CD4-positive, CD25-positive, alpha-beta regulatory T cell (primary cell): ENCODE measurements at regions not wholly inside any gene's neighbourhood (a gene's known extent, or its start where the extent isn't known, plus 50 kb on each side); places are given as distances from the start of the nearest gene placed in this dataset.

Experiments
- ATAC-seq, 2 donors: fragments of 150-1000 bp; cut with Tn5 transposase; one replicate each; pipeline ENCODE4 v1.10.0; 2021; ENCODE audit warnings: low read depth in 2 of 2, moderate number of reproducible peaks in 2 of 2, moderate library complexity in 1 of 2
- DNase-seq, 3 donors: peaks; one replicate each; pipeline versions ENCODE4 v3.0.0 to v3.0.0-alpha.2; 2012 to 2022; ENCODE audit warnings: mixed read lengths in 1 of 3
- H3K27ac ChIP-seq: one replicate; pipeline ENCODE4 v1.7.0; 2013; ENCODE audit warnings: mild to moderate bottlenecking, low read length; ENCODE audit not compliant: insufficient read depth, poor library complexity, severe bottlenecking
- H3K27me3 ChIP-seq: one replicate; pipeline ENCODE4 v1.7.0; 2013; ENCODE audit warnings: low read length; ENCODE audit not compliant: control insufficient read depth, insufficient read depth
- H3K36me3 ChIP-seq: one replicate; pipeline ENCODE4 v1.7.0; 2013; ENCODE audit warnings: mild to moderate bottlenecking, low read length, moderate library complexity; ENCODE audit not compliant: control insufficient read depth, insufficient read depth
- H3K4me1 ChIP-seq: 2 replicates; pipeline ENCODE4 v1.7.0; 2013; ENCODE audit warnings: mild to moderate bottlenecking, low read length; ENCODE audit not compliant: insufficient read depth, control insufficient read depth, poor library complexity, severe bottlenecking
- H3K4me3 ChIP-seq: one replicate; pipeline ENCODE4 v1.7.0; 2013; ENCODE audit warnings: low read depth, mild to moderate bottlenecking, low read length, moderate library complexity
- H3K9me3 ChIP-seq, 2 experiments: 1 replicate in 1 of 2; 2 replicates in 1 of 2; pipeline ENCODE4 v1.7.0; 2013; ENCODE audit warnings: low read length in 2 of 2, mild to moderate bottlenecking in 1 of 2, moderate library complexity in 1 of 2; ENCODE audit not compliant: control insufficient read depth in 2 of 2
- H3K27ac Mint-ChIP-seq, 3 donors: one replicate each; pipeline ENCODE4 v1.8.0; 2020 to 2022; ENCODE audit warnings: mild to moderate bottlenecking in 3 of 3, mixed read lengths in 3 of 3, moderate library complexity in 2 of 3
- H3K27me3 Mint-ChIP-seq: one replicate; pipeline ENCODE4 v1.8.0; 2022; ENCODE audit warnings: mild to moderate bottlenecking, mixed read lengths
- H3K36me3 Mint-ChIP-seq: one replicate; pipeline ENCODE4 v1.8.0; 2020; ENCODE audit warnings: mixed read lengths
- H3K4me1 Mint-ChIP-seq, 4 donors: one replicate each; pipeline ENCODE4 v1.8.0; 2020 to 2022; ENCODE audit warnings: mixed read lengths in 4 of 4, mild to moderate bottlenecking in 1 of 4
- H3K4me3 Mint-ChIP-seq, 4 donors: one replicate each; pipeline ENCODE4 v1.8.0; 2020 to 2022; ENCODE audit warnings: mild to moderate bottlenecking in 4 of 4, mixed read lengths in 4 of 4, moderate library complexity in 3 of 4
- H3K9me3 Mint-ChIP-seq, 7 donors: one replicate each; pipeline ENCODE4 v1.8.0; 2020 to 2022; ENCODE audit warnings: mixed read lengths in 7 of 7, mild to moderate bottlenecking in 3 of 7, moderate library complexity in 2 of 7

GRCh38 chr5:106673941-106674340 is 996.8 kb downstream of the EFNA5 start:
- Mint-ChIP-seq H3K4me3 (no peak overlapping the region), H3K27me3 (no peaks in the 10 kb centered on the region), H3K4me1 (no peaks in the 10 kb centered on the region), H3K9me3 (peaks cover 0 to 13% (median 4%) of the 10 kb centered on the region in 7 donors), H3K27ac (no peak overlapping the region), H3K36me3 (no peaks in the 10 kb centered on the region)
- H3K4me1 ChIP-seq, result no peaks in the 10 kb centered on the region
- no peaks in the 10 kb centered on the region for H3K27me3 ChIP-seq
- no peak overlapping the region for H3K4me3 ChIP-seq
- H3K36me3 ChIP-seq, result no peaks in the 10 kb centered on the region
- no peaks in the 10 kb centered on the region for H3K9me3 ChIP-seq
- no peak for DNase-seq
- ATAC-seq, result no peak
- H3K27ac ChIP-seq, result no peak overlapping the region

- no peak overlapping the region for H3K4me3 Mint-ChIP-seq
- no peak overlapping the region for H3K27ac ChIP-seq
- no peak overlapping the region for H3K4me3 ChIP-seq
- H3K9me3 ChIP-seq, result no peaks in the 10 kb centered on the region
- H3K4me1 ChIP-seq, result no peaks in the 10 kb centered on the region
- H3K4me1 Mint-ChIP-seq, result no peaks in the 10 kb centered on the region
- no peak overlapping the region for H3K27ac Mint-ChIP-seq
- H3K36me3 ChIP-seq, result no peaks in the 10 kb centered on the region
- peaks cover 0 to 14% (median 4%) of the 10 kb centered on the region in 7 donors for H3K9me3 Mint-ChIP-seq
- H3K36me3 Mint-ChIP-seq, result no peaks in the 10 kb centered on the region
- no peaks in the 10 kb centered on the region for H3K27me3 ChIP-seq
- ATAC-seq, result no peak
- no peak for DNase-seq
- no peaks in the 10 kb centered on the region for H3K27me3 Mint-ChIP-seq
These were observed 1008.9 kb downstream of the EFNA5 start for GRCh38 chr5:106661866-106662265.

- DNase-seq, result no peak
- Mint-ChIP-seq H3K4me1 (no peaks in the 10 kb centered on the region), H3K4me3 (no peak overlapping the region), H3K36me3 (no peaks in the 10 kb centered on the region), H3K27me3 (no peaks in the 10 kb centered on the region), H3K27ac (no peak overlapping the region), H3K9me3 (peaks cover 0 to 14% (median 4%) of the 10 kb centered on the region in 7 donors)
- Histone ChIP-seq H3K4me3 (no peak overlapping the region), H3K4me1 (no peaks in the 10 kb centered on the region), H3K27ac (no peak overlapping the region), H3K27me3 (no peaks in the 10 kb centered on the region), H3K36me3 (no peaks in the 10 kb centered on the region), H3K9me3 (peaks cover 0 to 3% of the 10 kb centered on the region in 2 experiments)
- ATAC-seq, result no peak
These were observed 1010.1 kb downstream of the EFNA5 start for GRCh38 chr5:106660681-106661080.

GRCh38 chr5:106658150-106658549 is 1012.6 kb downstream of the EFNA5 start:
- H3K4me3 ChIP-seq, result no peak overlapping the region
- Mint-ChIP-seq H3K27ac (no peak overlapping the region), H3K9me3 (peaks cover 0 to 26% (median 11%) of the 10 kb centered on the region in 7 donors), H3K36me3 (no peaks in the 10 kb centered on the region), H3K4me3 (no peak overlapping the region), H3K4me1 (no peaks in the 10 kb centered on the region), H3K27me3 (no peaks in the 10 kb centered on the region)
- DNase-seq, result no peak
- H3K36me3 ChIP-seq, result no peaks in the 10 kb centered on the region
- ATAC-seq, result no peak
- no peaks in the 10 kb centered on the region for H3K4me1 ChIP-seq
- no peak overlapping the region for H3K27ac ChIP-seq
- peaks cover 3 to 8% of the 10 kb centered on the region in 2 experiments for H3K9me3 ChIP-seq
- H3K27me3 ChIP-seq, result no peaks in the 10 kb centered on the region

GRCh38 chr5:106656821-106657220 is 1013.9 kb downstream of the EFNA5 start:
- H3K9me3 ChIP-seq, result peaks cover 3 to 8% of the 10 kb centered on the region in 2 experiments
- Mint-ChIP-seq H3K4me3 (no peak overlapping the region), H3K36me3 (no peaks in the 10 kb centered on the region), H3K27ac (no peak overlapping the region), H3K4me1 (no peaks in the 10 kb centered on the region), H3K9me3 (peaks cover 0 to 37% (median 15%) of the 10 kb centered on the region in 7 donors), H3K27me3 (no peaks in the 10 kb centered on the region)
- no peaks in the 10 kb centered on the region for H3K36me3 ChIP-seq
- DNase-seq (no peak), ATAC-seq (no peak)
- no peaks in the 10 kb centered on the region for H3K4me1 ChIP-seq
- H3K27me3 ChIP-seq, result no peaks in the 10 kb centered on the region
- no peak overlapping the region for H3K27ac ChIP-seq
- no peak overlapping the region for H3K4me3 ChIP-seq

GRCh38 chr5:106649031-106649430 is 1021.7 kb downstream of the EFNA5 start:
- Histone ChIP-seq H3K9me3 (peaks cover 0 to 3% of the 10 kb centered on the region in 2 experiments), H3K4me3 (no peak overlapping the region), H3K27me3 (no peaks in the 10 kb centered on the region), H3K4me1 (no peaks in the 10 kb centered on the region), H3K36me3 (no peaks in the 10 kb centered on the region), H3K27ac (no peak overlapping the region)
- DNase-seq, result no peak
- peaks cover 0 to 23% (median 4%) of the 10 kb centered on the region in 7 donors for H3K9me3 Mint-ChIP-seq
- no peak for ATAC-seq
- H3K4me3 Mint-ChIP-seq, result no peak overlapping the region
- no peaks in the 10 kb centered on the region for H3K4me1 Mint-ChIP-seq
- H3K27me3 Mint-ChIP-seq, result no peaks in the 10 kb centered on the region
- no peak overlapping the region for H3K27ac Mint-ChIP-seq
- no peaks in the 10 kb centered on the region for H3K36me3 Mint-ChIP-seq

GRCh38 chr5:106648401-106648800 is 1022.3 kb downstream of the EFNA5 start:
- Histone ChIP-seq H3K27me3 (no peaks in the 10 kb centered on the region), H3K27ac (no peak overlapping the region), H3K4me1 (no peaks in the 10 kb centered on the region), H3K9me3 (no peaks in the 10 kb centered on the region), H3K36me3 (no peaks in the 10 kb centered on the region), H3K4me3 (no peak overlapping the region)
- Mint-ChIP-seq H3K4me1 (no peaks in the 10 kb centered on the region), H3K27ac (no peak overlapping the region), H3K9me3 (peaks cover 0 to 21% (median 2%) of the 10 kb centered on the region in 7 donors), H3K27me3 (no peaks in the 10 kb centered on the region), H3K36me3 (no peaks in the 10 kb centered on the region), H3K4me3 (no peak overlapping the region)
- DNase-seq (no peak), ATAC-seq (no peak)

GRCh38 chr5:106646106-106646505 is 1024.6 kb downstream of the EFNA5 start:
- H3K4me1 Mint-ChIP-seq, result no peaks in the 10 kb centered on the region

More at GRCh38 chr5:106646106-106646505, 1024.6 kb downstream of the EFNA5 start:
- ATAC-seq, result no peak
- no peak overlapping the region for H3K27ac Mint-ChIP-seq
- Histone ChIP-seq H3K27ac (no peak overlapping the region), H3K36me3 (no peaks in the 10 kb centered on the region), H3K4me3 (no peak overlapping the region), H3K27me3 (no peaks in the 10 kb centered on the region), H3K9me3 (no peaks in the 10 kb centered on the region), H3K4me1 (no peaks in the 10 kb centered on the region)
- H3K4me3 Mint-ChIP-seq, result no peak overlapping the region
- H3K9me3 Mint-ChIP-seq, result peaks cover 0 to 1% (median 0%) of the 10 kb centered on the region in 7 donors
- DNase-seq, result no peak
- no peaks in the 10 kb centered on the region for H3K36me3 Mint-ChIP-seq
- H3K27me3 Mint-ChIP-seq, result no peaks in the 10 kb centered on the region
